Pons (tissue), 1 donor: ENCODE measurements at regions not wholly inside any gene's neighbourhood (a gene's known extent, or its start where the extent isn't known, plus 50 kb on each side); places are given as distances from the start of the nearest gene placed in this dataset.
"Not testable (repeated sequence)": the region's sequence is repeated elsewhere in the genome, so short reads cannot be mapped to it uniquely, and the experiment has no call there.

Experiments used
- DNase-seq: peaks from one replicate; pipeline ENCODE4 v3.0.0-alpha.2; 2016; ENCODE audit warnings: low spot score

DNA sequence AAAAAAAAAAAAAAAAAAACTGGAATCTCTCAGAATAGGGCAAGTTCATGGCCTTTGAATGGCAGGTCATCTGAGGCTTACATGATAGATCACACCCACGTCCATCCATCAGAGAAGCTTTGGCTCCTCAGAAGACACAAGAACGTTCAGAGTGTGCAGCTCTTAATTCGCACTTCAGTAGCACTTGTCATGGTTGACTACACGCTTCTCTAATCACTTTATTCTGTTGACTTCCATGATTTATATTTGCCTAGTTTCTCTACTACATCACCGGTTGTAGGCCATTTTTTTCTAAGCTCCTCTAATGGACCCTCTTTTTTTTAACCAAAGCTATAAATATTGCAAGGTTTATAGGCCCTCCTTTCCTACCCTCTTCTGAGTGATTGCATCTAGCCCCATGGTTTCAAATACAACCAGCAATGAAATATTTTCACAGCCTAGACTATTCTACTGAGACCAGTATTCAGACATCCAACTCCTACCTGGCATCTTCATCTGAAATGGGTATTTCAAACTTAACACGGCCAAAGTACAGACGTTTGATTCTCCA is 305.4 kb upstream of the CELF2 start:
- DNase-seq = no peak

DNA sequence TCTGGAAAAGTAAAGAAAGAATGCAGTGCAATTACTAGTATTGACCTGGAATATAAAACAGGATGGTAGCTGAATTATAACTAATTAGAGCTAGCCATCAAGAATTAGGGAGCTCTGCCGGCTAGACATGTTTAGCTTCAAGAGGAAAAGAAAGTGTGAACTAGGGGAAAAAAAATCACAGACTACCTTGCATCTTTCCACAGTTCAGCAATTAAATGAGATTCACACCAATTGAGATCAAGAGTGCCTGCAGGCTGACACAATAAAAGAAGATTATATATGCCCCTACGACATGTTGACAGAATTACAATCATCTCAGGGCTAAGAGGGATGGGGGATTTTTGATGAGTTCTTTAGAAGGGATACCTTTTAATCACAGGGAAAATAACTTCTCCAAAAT is 303.3 kb upstream of the CELF2 start:
- no peak for DNase-seq

DNA sequence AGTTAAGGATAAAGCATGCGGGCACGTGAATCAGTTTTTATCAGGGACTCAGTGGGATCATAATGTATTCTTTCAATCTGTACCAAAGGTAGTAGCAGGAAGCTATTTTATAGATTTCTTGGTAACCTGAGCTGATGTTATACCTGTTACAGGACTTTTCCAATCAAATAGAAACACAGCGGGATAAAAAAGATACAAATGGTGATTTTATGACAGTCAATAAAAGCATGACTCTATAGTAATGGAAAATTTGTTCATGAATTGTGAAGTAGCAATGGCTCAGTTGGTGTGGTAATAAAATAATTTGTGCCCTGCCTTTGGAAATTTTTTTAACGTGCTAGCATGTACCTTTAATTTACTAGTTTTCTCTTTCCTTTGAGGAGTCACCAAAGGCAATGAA is 300.7 kb upstream of the CELF2 start:
- no peak for DNase-seq

DNA sequence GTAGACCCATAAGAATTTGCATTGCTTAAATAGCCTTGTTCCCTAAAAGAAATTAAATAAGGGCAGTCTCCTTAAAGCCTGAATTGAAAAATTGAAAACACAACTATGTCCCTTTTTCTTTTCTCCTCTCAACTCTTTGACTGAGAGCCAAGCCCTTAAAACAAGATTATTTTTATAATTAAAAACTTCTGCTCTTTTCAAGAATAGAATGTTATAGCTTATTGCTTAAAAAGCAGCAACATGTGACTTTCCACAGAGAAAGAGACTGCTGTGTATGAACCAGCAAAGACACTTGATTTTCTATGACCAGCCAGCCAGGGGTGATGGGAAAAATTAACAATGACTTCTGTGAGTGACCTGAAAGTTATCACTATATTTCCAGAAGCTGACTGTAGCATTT is 295.2 kb upstream of the CELF2 start:
- DNase-seq = no peak

DNA sequence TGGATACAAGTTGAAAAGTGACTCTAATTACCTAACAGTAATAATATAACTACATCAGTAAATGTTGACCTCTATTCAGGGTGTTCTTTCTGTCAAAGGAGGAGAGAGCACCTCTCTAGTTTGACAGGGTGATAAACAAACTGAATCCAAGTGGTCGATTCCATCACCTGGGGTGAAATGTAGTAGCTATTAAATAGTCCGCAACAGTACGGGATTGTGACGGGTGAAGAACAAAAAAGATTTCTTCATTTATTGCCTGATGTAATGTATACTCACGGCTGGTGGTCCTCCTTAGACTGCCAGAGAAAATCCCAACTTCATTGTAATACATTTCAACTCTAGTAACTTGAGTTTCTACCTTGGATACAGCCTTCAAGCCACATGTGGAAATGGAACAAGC is 292.5 kb upstream of the CELF2 start:
- DNase-seq = no peak

DNA sequence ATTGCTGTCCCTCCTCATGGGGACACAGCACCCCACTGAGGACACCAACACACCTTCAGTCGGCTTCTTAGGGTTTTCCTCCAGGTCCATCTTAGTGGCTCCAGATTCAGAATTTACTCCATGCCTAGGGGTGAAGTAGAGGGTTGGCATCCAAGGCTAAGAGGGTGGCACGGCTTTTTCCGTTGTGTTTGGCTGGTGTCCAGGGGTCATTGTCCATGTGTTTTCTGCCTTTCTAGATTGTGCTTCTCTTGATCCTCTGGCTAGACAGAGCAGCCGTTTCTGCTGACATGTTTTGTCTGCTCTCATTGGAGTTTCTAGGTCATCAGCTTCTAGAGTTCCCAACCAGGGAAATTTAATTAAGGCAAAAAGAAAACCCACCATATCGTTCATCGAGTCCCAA is 291.6 kb upstream of the CELF2 start:
- no peak for DNase-seq

DNA sequence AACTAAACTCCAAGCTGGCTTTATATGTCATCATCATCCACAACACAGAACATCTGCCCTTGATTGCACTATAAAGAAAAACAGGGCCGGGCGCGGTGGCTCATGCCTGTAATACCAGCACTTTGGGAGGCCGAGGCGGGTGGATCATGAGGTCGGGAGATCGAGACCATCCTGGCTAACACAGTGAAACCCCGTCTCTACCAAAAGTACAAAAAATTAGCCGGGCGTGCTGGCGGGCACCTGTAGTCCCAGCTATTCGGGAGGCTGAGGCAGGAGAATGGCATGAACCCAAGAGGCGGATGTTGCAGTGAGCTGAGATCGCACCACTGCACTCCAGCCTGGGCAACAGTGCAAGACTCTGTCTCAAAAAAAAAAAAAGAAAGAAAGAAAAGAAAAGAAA is 290.3 kb upstream of the CELF2 start:
- DNase-seq = not testable (repeated sequence)

DNA sequence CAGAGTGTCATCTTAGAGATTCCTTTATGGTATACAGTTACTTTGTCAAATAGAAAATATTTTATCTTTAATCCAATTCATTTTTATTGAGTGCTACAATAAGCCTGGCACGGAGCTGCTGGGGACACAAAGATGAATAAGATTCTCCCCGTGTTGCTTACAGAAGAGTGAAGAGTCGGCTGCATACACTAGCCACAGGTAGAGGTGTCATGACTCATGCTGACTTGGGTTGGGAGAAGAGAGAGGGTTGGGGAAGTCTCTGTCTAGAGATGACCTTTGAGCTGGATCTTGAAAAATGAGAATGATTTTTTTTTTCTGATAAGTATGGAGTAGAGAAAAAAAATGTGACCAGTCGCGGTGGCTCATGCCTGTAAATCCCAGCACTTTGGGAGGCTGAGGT is 289.9 kb upstream of the CELF2 start:
- DNase-seq = no peak

DNA sequence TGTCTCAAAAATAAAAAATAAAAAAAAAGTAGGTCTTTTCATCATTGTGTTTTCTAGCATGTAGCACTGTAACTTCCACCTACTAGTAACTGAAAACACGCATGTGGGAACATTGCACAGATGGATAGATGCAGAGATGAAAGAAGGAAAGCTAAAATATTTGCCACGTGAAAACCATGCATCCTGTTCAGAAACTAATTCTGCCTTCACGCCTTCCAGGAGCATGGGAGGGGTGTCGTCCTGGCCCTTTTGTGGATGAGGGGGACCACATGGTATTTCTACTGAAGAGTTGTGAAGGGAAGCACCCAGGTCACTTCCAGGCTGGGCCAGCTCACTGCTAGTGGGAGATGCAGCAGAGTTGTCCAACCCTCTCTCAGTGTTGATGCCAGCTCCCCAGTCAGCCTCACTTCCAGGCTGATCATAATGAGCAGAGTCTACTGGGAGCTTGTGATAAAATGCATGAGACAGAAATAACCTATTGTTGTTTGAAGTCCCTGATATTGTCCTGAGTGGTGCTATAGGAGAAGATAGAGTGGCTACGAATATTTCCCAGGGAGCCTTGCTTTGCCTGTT is 287.1 kb upstream of the CELF2 start:
- DNase-seq = no peak

DNA sequence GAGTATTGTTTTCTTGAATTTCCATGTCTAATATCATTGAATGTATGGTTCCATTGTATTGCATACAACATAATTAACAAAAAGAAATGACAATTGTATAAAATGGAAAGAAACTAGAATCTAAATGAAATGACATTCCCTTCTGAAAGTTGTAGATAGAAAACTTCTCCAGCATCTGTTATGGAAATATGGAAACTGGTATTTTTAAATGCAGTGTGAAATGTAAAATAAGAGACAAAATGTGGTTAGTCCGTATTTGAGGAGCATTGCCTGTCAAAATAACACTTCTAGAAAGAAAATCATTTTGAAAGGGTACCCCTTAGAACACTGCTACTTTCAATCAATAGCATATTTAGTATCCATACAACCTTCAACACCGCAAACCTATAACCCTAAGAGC is 286.3 kb upstream of the CELF2 start:
- DNase-seq = no peak

DNA sequence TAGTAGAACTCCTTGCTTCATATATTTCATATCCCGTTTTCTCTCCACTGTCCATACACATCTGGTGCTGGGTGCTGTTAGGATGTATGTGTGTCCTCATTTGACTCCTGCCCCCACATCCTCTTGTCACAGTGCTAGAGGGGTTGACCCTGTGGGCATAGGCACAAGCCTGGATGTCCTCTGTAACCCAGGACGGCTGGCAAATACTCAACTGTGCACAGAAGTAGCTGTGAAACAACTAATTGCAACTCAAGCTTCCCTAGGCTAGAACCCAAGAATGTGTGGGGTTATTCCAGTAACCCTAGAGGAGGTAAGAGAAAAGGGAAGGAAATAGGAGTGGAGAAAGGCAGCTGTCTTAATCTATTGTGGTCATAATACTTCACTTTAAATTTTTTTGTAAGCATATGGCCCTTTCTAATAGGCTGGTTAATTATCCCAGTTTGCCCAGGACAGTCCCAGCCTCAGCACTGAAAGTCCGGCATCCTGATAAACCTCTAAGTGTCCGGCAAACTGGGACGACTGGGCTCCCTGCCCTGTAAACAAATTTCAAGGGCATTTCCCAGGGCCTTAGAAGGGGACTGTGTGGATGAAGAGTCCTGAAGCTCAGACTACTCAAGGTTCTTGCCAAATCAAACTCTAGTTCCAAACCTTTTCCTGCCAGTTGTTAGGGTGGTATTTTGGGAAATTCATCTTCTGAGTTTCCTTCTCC is 283.2 kb upstream of the CELF2 start:
- DNase-seq = no peak

DNA sequence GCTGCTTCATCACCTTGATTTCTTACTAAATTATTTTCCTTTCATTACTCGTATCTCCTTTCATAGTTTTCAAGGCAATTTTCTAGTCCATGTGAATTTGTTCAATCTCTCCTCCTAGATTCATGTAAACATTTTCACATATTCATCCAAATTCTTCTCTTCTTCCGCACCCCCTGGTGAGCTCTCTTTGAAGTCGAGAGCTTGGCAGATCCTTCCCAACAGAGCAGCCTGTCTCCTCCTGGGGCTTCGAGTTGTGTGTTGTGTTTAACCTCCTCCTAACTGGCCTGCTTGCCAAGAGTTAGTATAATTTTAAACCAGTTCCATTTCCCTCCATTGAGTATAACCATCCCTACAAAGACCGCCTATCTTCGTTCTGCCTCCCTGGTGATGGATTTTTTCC is 272.4 kb upstream of the CELF2 start:
- DNase-seq = no peak

DNA sequence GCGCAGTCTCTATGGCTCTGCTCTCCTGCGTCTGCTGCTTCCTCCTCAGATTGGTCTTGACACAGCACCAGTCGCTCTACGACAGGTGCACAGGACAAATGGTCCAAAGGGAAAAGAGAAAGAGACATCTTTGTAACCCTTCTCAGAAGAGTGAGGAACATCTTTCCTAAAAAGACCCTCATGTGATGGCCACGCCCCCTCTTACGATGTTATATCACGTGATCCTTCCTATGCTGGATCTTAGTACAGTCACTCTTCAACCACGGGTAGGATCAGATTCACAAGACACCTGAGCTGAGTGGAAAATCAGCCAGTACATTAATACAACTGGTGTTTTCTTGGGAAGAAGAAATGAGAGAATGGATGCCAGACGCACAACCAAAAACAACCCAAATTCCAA is 262.2 kb upstream of the CELF2 start:
- no peak for DNase-seq

DNA sequence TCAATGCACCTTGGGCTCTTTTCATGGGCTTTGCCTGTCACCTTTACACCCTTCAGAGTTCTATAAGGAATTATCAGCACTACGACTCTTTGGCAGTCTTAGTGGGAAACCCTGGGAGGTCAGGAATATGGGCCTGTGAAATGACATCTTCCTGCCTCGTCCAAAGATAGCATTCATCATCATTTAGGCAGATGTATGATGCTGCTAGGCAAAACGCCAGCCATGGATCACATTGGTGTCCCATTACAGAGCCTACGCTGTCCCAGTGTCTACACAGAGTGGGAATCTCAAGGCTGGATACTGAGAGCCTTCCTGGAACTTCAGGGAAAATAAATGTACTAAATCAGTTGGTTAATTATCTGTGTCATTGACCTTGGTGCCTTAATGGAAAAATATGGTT is 259.4 kb upstream of the CELF2 start:
- DNase-seq = no peak

DNA sequence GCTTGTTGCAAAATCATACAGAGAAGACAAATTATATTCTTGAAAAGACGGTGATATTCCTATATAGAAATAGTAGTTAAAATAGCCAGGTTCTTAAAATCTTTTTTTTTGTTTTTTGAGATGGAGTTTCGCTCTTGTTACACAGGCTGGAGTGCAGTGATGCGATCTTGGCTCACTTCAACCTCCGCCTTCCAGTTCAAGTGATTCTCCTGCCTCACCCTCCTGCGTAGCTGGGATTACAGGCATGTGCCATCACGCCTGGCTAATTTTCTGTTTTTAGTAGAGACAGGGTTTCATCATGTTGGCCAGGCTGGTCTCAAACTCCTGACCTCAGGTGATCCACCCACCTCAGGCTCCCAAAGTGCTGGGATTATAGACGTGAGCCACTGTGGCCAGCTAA is 257.9 kb upstream of the CELF2 start:
- not testable (repeated sequence) for DNase-seq

DNA sequence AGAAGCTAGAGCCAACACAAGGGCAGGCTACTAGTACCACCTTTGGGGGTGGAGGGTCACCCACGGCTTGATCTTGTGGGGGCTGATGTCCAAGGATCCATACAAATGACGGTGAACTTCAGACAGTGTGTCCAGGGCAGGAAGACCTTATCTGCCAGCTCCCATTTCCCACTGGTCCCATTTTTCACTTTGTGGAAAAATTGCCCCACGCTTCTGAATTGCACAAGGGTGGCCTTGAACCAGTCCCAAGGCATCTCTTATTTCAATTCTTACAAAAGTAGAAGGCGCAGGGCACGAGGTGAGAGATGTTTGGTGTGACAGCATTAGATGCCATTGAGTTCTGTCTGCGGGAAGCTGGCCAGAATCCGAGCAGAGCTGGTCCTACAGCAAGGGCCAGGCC is 252.7 kb upstream of the CELF2 start:
- no peak for DNase-seq

DNA sequence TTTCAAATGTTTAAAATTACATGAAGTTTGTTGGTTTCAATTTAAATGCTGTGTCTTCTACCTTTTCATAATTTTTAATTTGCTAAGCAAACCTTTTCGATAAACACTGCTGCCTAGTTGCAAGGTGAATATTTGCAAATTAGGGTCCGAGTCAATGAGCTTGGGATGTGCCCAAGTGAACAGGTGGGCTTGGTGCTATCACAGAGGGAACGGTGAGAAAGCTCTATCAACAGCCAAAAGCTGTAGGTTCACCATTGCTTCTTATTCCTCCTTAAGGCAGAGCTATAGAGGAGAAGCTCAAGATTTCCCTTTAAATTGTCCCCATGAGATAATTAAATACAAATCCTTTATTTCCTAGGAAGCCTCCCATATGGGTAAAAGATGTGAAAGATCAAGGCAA is 245.3 kb upstream of the CELF2 start:
- no peak for DNase-seq

DNA sequence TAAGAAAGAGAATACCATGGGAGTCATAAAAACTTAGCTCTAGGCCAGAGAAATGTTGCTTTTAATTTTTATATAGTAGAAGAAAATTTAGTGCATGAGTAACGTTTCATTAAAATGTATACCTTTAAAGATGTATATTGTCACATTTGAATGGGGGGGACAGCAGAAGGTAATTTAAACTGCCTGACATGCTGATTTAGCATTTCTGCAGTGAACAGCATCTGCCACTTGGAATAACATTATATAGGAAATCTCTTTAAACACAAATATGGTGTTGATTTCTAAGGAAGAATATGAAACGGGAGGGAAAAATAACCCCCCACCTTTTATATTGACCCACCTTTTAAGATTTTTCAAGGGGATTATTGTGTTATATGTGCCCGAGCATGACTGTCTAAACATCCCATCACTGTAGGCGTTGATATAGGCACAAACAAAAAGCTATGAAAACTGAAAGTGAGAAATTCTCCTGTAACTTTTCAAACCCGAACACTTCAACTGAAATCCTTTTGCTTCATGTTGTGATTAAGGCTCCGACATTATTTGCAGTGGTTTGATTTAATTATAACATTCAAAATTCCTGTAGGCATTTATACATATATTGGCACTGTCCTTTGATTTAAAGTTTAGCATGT is 244.7 kb upstream of the CELF2 start:
- DNase-seq = no peak

DNA sequence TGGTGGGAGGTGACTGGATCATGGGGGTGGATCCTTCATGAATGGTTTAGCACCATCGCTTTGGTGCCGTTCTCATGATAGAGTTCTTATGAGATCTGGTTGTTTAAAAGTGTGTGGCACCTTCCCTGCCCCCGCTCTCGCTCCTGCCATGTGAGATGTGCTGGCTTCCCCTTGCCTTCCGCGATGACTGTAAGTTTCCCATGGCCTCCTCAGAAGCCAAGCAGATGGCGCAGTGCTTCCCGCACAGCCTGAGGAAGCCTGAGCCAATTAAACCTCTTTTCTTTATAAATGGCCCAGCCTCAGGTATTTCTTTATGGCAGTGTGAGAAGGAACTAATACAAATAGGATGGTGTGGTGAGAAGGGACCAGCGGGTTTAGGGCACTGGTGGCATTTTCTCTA is 243.3 kb upstream of the CELF2 start:
- DNase-seq = no peak

DNA sequence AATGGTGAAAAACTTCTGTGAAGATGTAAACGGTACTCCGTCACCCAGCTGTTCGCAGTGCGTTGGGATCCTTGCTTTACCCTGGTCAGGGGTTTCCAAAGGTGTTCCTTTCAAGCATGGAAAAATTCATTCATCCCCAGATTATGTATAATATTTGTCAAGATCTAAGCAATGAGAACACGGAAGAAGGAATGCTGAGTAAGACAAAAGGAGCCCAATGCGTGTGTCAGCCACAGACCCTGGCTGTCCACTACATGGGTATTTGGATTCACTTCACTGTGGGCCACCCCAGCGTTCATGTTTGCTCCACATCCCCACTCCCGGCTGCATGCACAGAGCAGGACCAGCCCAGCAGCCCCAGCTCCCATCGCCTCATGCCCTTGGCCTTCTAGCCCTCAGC is 241.3 kb upstream of the CELF2 start:
- DNase-seq = no peak

DNA sequence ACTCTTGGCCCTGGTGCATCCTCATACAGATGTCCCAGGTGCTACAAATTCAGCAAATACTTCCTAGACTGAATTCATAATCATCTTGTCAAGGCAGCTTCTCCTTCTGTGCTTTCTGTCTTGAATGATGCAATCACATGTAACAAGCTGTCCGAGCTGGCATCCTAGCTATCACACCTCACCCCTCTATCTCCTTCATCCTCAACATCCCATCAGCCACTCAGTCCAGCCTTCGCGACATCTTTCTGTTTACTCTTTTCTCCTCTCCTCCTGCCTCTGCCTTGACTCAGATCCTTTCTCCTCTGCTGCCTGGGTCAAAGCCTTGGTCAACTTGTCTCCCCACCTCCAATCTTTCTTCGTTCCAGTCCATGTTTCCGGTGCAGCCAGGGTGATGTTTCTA is 240.4 kb upstream of the CELF2 start:
- DNase-seq = no peak

DNA sequence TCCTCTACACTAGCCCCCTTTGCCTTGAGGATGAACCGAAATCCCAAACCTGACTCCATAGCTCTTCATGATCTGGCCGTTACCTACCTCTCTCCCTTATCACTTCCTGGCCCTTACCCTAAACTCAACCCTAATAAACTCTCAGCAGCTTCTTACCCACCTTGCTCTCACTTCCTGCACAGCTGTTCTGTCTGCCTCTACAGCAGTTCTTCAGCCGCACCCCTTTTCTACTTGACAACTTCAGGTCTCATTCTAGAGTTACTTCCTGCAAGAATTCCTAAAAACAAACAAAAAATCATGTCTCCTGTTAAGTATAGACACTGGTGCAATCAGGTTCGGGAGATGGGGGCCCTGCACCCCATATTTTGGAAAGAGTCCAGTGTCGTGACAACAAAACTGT is 239.9 kb upstream of the CELF2 start:
- DNase-seq = no peak

DNA sequence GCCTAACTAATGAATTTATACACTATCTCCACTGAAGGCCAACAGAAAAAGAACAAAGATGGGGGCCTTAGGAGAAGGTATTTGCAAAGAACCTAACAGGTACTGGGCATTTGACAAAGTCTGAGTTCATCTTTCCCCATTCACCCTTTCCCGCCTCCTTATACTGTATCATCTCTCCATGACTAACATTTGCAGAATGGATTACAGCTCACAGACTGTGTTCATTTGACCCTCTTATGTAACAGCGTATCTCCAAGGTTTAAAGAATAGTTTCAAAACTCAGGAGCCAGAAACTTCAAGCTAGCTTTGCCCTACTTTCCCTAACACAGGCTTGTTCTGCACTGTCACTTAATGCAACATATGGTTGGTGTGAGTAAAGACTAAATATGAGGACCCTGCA is 238.7 kb upstream of the CELF2 start:
- no peak for DNase-seq

DNA sequence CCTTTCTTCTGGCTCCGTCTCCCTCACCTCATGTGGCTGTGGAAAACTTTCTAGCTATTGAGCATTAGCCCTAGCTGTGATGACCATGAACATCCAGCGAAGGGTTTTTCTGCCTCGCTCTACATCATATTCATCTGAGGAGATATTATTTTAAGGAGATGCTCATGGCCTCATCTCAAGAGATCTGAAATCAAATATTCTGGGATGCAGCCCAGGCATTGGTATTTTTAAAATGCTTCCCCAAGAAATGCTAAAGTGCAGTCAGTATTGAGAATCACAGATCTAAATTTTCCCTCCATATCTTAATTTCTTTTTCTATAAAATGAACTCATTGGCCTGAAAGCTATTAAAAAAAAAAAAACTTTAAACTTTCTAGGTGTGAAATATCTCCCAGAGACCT is 238.2 kb upstream of the CELF2 start:
- no peak for DNase-seq
